Spleen (tissue), 7 donors: ENCODE measurements at regions not wholly inside any gene's neighbourhood (a gene's known extent, or its start where the extent isn't known, plus 50 kb on each side); places are given as distances from the start of the nearest gene placed in this dataset.

Experiments used
- POLR2A ChIP-seq, 3 donors: fragments of 450-650 bp; IDR thresholded peaks; one replicate each; pipeline ENCODE4 v1.5.1; 2017; ENCODE audit warnings: antibody characterized with exemption in 3 of 3, mild to moderate bottlenecking in 1 of 3
- POLR2AphosphoS5 ChIP-seq, 3 donors: sonication (generic); formaldehyde crosslinking; IDR thresholded peaks; one replicate each; pipeline ENCODE4 v1.5.1; 2017; ENCODE audit warnings: antibody characterized with exemption in 3 of 3
- TF ChIP-seq, protein P1 (sequence below), 11 experiments: fragments of 200-600 bp in 7 of 11; fragments of 450-650 bp in 4 of 11; sonication (generic) in 4 of 11; IDR thresholded peaks in 8 of 11; conservative IDR thresholded peaks in 3 of 11; 1 replicate in 7 of 11; 2 replicates in 4 of 11; pipeline versions ENCODE4 v1.4.0 to v1.8.0; 2016 to 2021; ENCODE audit warnings: antibody characterized with exemption in 11 of 11, inconsistent platforms in 4 of 11, mild to moderate bottlenecking in 1 of 11
- donor health status: DM: no; HTN: no; CAD: no; lungs with moderate emphysema.
- donor health status: DM: no; HTN: no; CAD: no.
- donor health status: DM: no; HTN: no; CAD: no.

- TF ChIP-seq POLR2AphosphoS5 (IDR thresholded peaks at IDR 0.05) (no peak), POLR2A (IDR thresholded peaks at IDR 0.05) (no peak)
- TF ChIP-seq, protein P1, sequence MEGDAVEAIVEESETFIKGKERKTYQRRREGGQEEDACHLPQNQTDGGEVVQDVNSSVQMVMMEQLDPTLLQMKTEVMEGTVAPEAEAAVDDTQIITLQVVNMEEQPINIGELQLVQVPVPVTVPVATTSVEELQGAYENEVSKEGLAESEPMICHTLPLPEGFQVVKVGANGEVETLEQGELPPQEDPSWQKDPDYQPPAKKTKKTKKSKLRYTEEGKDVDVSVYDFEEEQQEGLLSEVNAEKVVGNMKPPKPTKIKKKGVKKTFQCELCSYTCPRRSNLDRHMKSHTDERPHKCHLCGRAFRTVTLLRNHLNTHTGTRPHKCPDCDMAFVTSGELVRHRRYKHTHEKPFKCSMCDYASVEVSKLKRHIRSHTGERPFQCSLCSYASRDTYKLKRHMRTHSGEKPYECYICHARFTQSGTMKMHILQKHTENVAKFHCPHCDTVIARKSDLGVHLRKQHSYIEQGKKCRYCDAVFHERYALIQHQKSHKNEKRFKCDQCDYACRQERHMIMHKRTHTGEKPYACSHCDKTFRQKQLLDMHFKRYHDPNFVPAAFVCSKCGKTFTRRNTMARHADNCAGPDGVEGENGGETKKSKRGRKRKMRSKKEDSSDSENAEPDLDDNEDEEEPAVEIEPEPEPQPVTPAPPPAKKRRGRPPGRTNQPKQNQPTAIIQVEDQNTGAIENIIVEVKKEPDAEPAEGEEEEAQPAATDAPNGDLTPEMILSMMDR (IDR thresholded peaks at IDR 0.05 in 8 of 11, conservative IDR thresholded peaks at IDR 0.05 in 3 of 11) = no peak
These were observed 154.8 kb downstream of the INSIG2 start for GRCh38 chr2:118243031-118243430.
